ENCODE measurements at regions not wholly inside any gene's neighbourhood (a gene's known extent, or its start where the extent isn't known, plus 50 kb on each side); places are given as distances from the start of the nearest gene placed in this dataset.

GRCh38 chr12:63302941-63303536 is 152.0 kb upstream of the AVPR1A start:
- Histone ChIP-seq H2BK15ac (ENCODE audit: low read depth, low read length) (no peak overlapping the region), H3K4me2 (ENCODE audit: insufficient read depth, insufficient read length, low read length) (no peak overlapping the region), H2BK5ac (ENCODE audit: insufficient read length, low read length) (no peak overlapping the region), H4K91ac (ENCODE audit: insufficient read length, low read depth, low read length) (no peak overlapping the region), H3K23me2 (ENCODE audit: insufficient read length, low read depth, low read length, poor library complexity, severe bottlenecking) (no peaks in the 10 kb centered on the region), H3K4ac (ENCODE audit: low read depth, low read length) (no peak overlapping the region), H4K20me1 (ENCODE audit: control insufficient read depth, insufficient read depth, insufficient read length) (no peaks in the 10 kb centered on the region), H3K23ac (ENCODE audit: insufficient read length, low read depth, low read length) (no peak overlapping the region), H3K79me1 (ENCODE audit: insufficient read depth, low read depth, low read length, poor library complexity, severe bottlenecking) (no peaks in the 10 kb centered on the region), H2BK12ac (ENCODE audit: insufficient read length, low read depth, low read length) (no peak overlapping the region), H3K27ac (ENCODE audit: insufficient read length, low read depth, low read length) (no peak overlapping the region), H4K5ac (ENCODE audit: insufficient read length, low read depth, low read length) (no peak overlapping the region), H3K56ac (ENCODE audit: insufficient read length, low read depth, low read length) (no peak overlapping the region), H2AFZ (ENCODE audit: low read length) (no peak overlapping the region), H3K79me2 (ENCODE audit: insufficient read depth, low read length) (no peaks in the 10 kb centered on the region), H3K9me3 (ENCODE audit: control insufficient read depth, low read depth, low read length) (no peaks in the 10 kb centered on the region), H2AK5ac (ENCODE audit: insufficient read length, low read length) (no peak overlapping the region), H3K18ac (ENCODE audit: insufficient read length, low read depth, low read length) (no peak overlapping the region), H2BK20ac (ENCODE audit: low read depth, low read length, poor library complexity, severe bottlenecking) (no peak overlapping the region), H3K4me1 (ENCODE audit: insufficient read depth, low read length) (no peaks in the 10 kb centered on the region; the same call in 1 of the 2 replicates), H3T11ph (ENCODE audit: low read length) (no peak overlapping the region), H2BK120ac (ENCODE audit: low read depth, low read length, poor library complexity, severe bottlenecking) (no peak overlapping the region), H3K9ac (ENCODE audit: extremely low read depth, insufficient read length, low read length) (no peak overlapping the region), H4K8ac (replicated peaks; ENCODE audit: insufficient read length, low read depth, low read length) (no peak overlapping the region), H3K27me3 (ENCODE audit: insufficient read depth, low read length) (no peaks in the 10 kb centered on the region), H3K14ac (ENCODE audit: insufficient read depth, low read length) (no peak overlapping the region)
- H3K27ac Mint-ChIP-seq = no peak overlapping the region
- no peaks in the 10 kb centered on the region for H3K9me3 Mint-ChIP-seq
- WGBS (ENCODE audit: extremely low coverage, insufficient read length, low lambda C conversion rate) = no CpG with 5 or more reads among the region's 2 CpGs
- no peak overlapping the region for H3K4me3 Mint-ChIP-seq
- no peak for DNase-seq
- TF ChIP-seq CTCF (conservative IDR thresholded peaks at IDR 0.05) = no peak
- H3K36me3 Mint-ChIP-seq (ENCODE audit: insufficient read depth in 1 of 3, low read depth in 3 of 3) = no peaks in the 10 kb centered on the region
- peaks cover 11 to 12% of the 10 kb centered on the region in 2 experiments; a peak in 3 of 4 replicates for H3K4me1 Mint-ChIP-seq
- H3K27me3 Mint-ChIP-seq (ENCODE audit: low read depth) = no peaks in the 10 kb centered on the region
